ENCODE measurements at regions not wholly inside any gene's neighbourhood (a gene's known extent, or its start where the extent isn't known, plus 50 kb on each side); places are given as distances from the start of the nearest gene placed in this dataset.

- TF ChIP-seq CTCF (IDR thresholded peaks at IDR 0.05; ENCODE audit: low read depth, low read length): no peak
- H3K4me3 ChIP-seq (ENCODE audit: low read depth, low read length): no peak overlapping the region
Observed at GRCh38 chr2:187224989-187225388, 223.1 kb downstream of the CALCRL start.

GRCh38 chr2:187220071-187220470 lies 228.0 kb downstream of the CALCRL start:
- no peak overlapping the region for H3K4me3 ChIP-seq (ENCODE audit: low read depth, low read length)
- TF ChIP-seq CTCF (IDR thresholded peaks at IDR 0.05; ENCODE audit: low read depth, low read length): no peak

DNA sequence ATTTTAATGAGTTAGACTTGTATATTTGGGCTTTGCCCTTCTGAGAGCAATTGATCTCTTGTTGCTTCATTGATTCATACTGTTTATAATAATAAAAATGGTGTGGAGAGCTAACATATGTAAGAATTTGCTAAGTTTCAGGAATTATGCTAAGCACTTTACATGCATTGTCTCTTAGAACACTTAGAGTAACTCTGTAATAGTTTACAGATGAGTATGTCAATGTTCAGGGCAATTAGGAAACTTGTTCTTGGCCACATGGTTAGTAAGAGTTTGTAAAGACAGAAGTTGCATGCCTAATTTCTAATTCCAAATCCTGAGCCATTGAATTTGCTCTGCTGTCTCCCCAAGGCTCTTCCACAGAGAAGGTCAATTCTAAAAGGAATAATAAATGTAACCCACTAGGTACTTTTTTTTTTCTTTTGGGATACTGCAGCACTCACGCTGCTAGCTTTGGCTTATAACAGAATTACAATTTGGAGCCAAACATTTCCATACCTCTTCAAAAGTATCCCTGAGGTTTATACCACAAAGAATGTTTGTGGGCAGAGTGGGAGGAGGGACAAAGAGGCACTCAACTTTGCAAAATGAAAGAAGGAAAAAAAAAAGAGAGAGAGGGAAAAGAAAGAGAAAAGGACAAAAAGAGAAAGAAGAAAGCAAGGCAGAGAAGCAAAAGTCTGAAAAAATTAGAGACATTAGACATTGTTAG lies 232.4 kb downstream of the CALCRL start:
- no peak for TF ChIP-seq CTCF (IDR thresholded peaks at IDR 0.05; ENCODE audit: low read depth, low read length)
- no peak overlapping the region for H3K4me3 ChIP-seq (ENCODE audit: low read depth, low read length)

GRCh38 chr2:187214306-187214705 lies 233.7 kb downstream of the CALCRL start:
- H3K4me3 ChIP-seq (ENCODE audit: low read depth, low read length): no peak overlapping the region
- TF ChIP-seq CTCF (IDR thresholded peaks at IDR 0.05; ENCODE audit: low read depth, low read length): no peak

- TF ChIP-seq CTCF (IDR thresholded peaks at IDR 0.05; ENCODE audit: low read depth, low read length): no peak
- no peak overlapping the region for H3K4me3 ChIP-seq (ENCODE audit: low read depth, low read length)
Observed at GRCh38 chr2:187213798-187214197, 234.3 kb downstream of the CALCRL start.

GRCh38 chr2:187210726-187211125 lies 237.3 kb downstream of the CALCRL start:
- no peak for TF ChIP-seq CTCF (IDR thresholded peaks at IDR 0.05; ENCODE audit: low read depth, low read length)
- no peak overlapping the region for H3K4me3 ChIP-seq (ENCODE audit: low read depth, low read length)

GRCh38 chr2:187208199-187208785 lies 239.8 kb downstream of the CALCRL start:
- TF ChIP-seq CTCF (IDR thresholded peaks at IDR 0.05; ENCODE audit: low read depth, low read length): no peak
- H3K4me3 ChIP-seq (ENCODE audit: low read depth, low read length): no peak overlapping the region
